PC-9 (cell line): ENCODE measurements at regions not wholly inside any gene's neighbourhood (a gene's known extent, or its start where the extent isn't known, plus 50 kb on each side); places are given as distances from the start of the nearest gene placed in this dataset.

Source experiments
- BruUV-seq: library from RNA; stranded (reverse); fragments of 400-500 nt; replicated peaks from 2 replicates; lab custom pipeline; 2021; lab: Mats Ljungman, UMichigan
- CTCF ChIA-PET: fragments of 300-600 bp; sonication (Branson Sonifier 250); formaldehyde crosslinking; loops from one replicate; lab custom pipeline; 2022; ENCODE audit warnings: antibody characterized with exemption; lab: Charles Lee
- POLR2A ChIA-PET: fragments of 300-600 bp; sonication (Branson Sonifier 250); formaldehyde crosslinking; loops from one replicate; lab custom pipeline; 2022; ENCODE audit warnings: antibody characterized with exemption; ENCODE audit not compliant: unreplicated experiment; lab: Charles Lee
- DNase-seq, 2 experiments: peaks; one replicate each; pipeline versions ENCODE4 v3.0.0 to v3.0.0-alpha.2; 2015 to 2022; ENCODE audit warnings: mixed read lengths in 1 of 2
- H2AFZ ChIP-seq: fragments of 200-600 bp; sonication (generic); 2 replicates; pipeline ENCODE4 v1.8.1; 2017; ENCODE audit warnings: antibody characterized with exemption
- H3F3A ChIP-seq: fragments of 200-600 bp; sonication (generic); 2 replicates; pipeline ENCODE4 v1.8.1; 2017; ENCODE audit warnings: antibody characterized with exemption, mild to moderate bottlenecking, low read depth; ENCODE audit not compliant: insufficient read depth
- H3K27ac ChIP-seq: fragments of 200-600 bp; sonication (generic); 2 replicates; pipeline ENCODE4 v1.6.1; 2016; ENCODE audit warnings: mixed run types
- H3K27me3 ChIP-seq: fragments of 200-600 bp; sonication (generic); 2 replicates; pipeline ENCODE4 v1.6.1; 2016; ENCODE audit warnings: low read depth, mixed run types; ENCODE audit not compliant: insufficient read depth
- H3K36me3 ChIP-seq: fragments of 200-600 bp; sonication (generic); 2 replicates; pipeline ENCODE4 v1.6.1; 2016; ENCODE audit warnings: low read depth, mixed run types
- H3K4me1 ChIP-seq: fragments of 200-600 bp; sonication (generic); replicated peaks from 2 replicates; pipeline ENCODE4 v1.6.1; 2016; ENCODE audit warnings: mixed run types; ENCODE audit not compliant: insufficient read depth
- H3K4me2 ChIP-seq: fragments of 200-600 bp; sonication (generic); 2 replicates; pipeline ENCODE4 v1.6.1; 2017; ENCODE audit warnings: mixed run types
- H3K4me3 ChIP-seq: fragments of 200-600 bp; sonication (generic); 2 replicates; pipeline ENCODE4 v1.6.1; 2016; ENCODE audit warnings: mixed run types
- H3K79me2 ChIP-seq: fragments of 200-600 bp; sonication (generic); 2 replicates; pipeline ENCODE4 v1.6.1; 2017; ENCODE audit warnings: low read depth, mixed run types
- H3K9me2 ChIP-seq: fragments of 200-600 bp; sonication (generic); 2 replicates; pipeline ENCODE4 v1.8.1; 2017; ENCODE audit warnings: mild to moderate bottlenecking; ENCODE audit not compliant: insufficient read depth
- H3K9me3 ChIP-seq: fragments of 200-600 bp; sonication (generic); 2 replicates; pipeline ENCODE4 v1.8.1; 2016; ENCODE audit warnings: low read depth; ENCODE audit not compliant: insufficient read depth
- H4K20me1 ChIP-seq: fragments of 200-600 bp; sonication (generic); 2 replicates; pipeline ENCODE4 v1.8.1; 2017; ENCODE audit not compliant: insufficient read depth
- CTCF ChIP-seq: fragments of 200-600 bp; sonication (generic); conservative IDR thresholded peaks from 2 replicates; pipeline ENCODE4 v1.6.1; 2017; ENCODE audit warnings: mixed run types, antibody characterized with exemption, mild to moderate bottlenecking, moderate library complexity
- EZH2 ChIP-seq: fragments of 200-600 bp; sonication (generic); IDR thresholded peaks from 2 replicates; pipeline ENCODE4 v1.8.0; 2017; ENCODE audit warnings: antibody characterized with exemption, low read depth
- intact Hi-C: fragments of 100-400 bp; cut with micrococcal nuclease; formaldehyde crosslinking; loops from one replicate; pipeline ENCODE4 v1.10.0; 2022; ENCODE audit not compliant: unreplicated experiment

- ChIA-PET CTCF (no interaction called here), POLR2A (interaction anchor here (0.6 kb wide), 1 partner anchor 255 kb away, joined by 3 read pairs; no protein-coding TSS in a partner anchor)
- TF ChIP-seq EZH2 (no peak), CTCF (no peak)
- no peaks in the 10 kb centered on the region for H3K9me2 ChIP-seq
- H2AFZ ChIP-seq: no peak overlapping the region
- intact Hi-C loops: no loop called here
- H3K27ac ChIP-seq: no peak overlapping the region
- H3K79me2 ChIP-seq: no peaks in the 10 kb centered on the region
- no peak overlapping the region for H3K4me2 ChIP-seq
- no TSS peak for BruUV-seq
- no peaks in the 10 kb centered on the region for H4K20me1 ChIP-seq
- H3K4me3 ChIP-seq: no peak overlapping the region
- no peaks in the 10 kb centered on the region for H3K27me3 ChIP-seq
- no peaks in the 10 kb centered on the region for H3K9me3 ChIP-seq
- no peaks in the 10 kb centered on the region for H3K36me3 ChIP-seq
- no peak for DNase-seq
- H3K4me1 ChIP-seq: peaks cover 5% of the 10 kb centered on the region; the same call in 1 of the 2 replicates
- no peaks in the 10 kb centered on the region for H3F3A ChIP-seq
Measured at GRCh38 chr6:137953761-137954160, 86.7 kb downstream of the TNFAIP3 start.

GRCh38 chr6:137954253-137954652, 87.2 kb downstream of the TNFAIP3 start:
- no peaks in the 10 kb centered on the region for H3K9me2 ChIP-seq
- H3F3A ChIP-seq: no peaks in the 10 kb centered on the region
- no peaks in the 10 kb centered on the region for H3K79me2 ChIP-seq
- H2AFZ ChIP-seq: no peak overlapping the region
- H3K4me2 ChIP-seq: no peak overlapping the region
- CTCF ChIA-PET: interaction anchor here (0.6 kb wide), 1 partner anchor 15 kb away, joined by 4 read pairs; no protein-coding TSS in a partner anchor
- POLR2A ChIA-PET: no interaction called here
- no peaks in the 10 kb centered on the region for H3K27me3 ChIP-seq
- H3K36me3 ChIP-seq: no peaks in the 10 kb centered on the region
- intact Hi-C loops: no loop called here
- no peak for TF ChIP-seq EZH2
- no peak for TF ChIP-seq CTCF
- H3K4me1 ChIP-seq: peaks cover 5% of the 10 kb centered on the region; the same call in 1 of the 2 replicates
- no TSS peak for BruUV-seq
- no peaks in the 10 kb centered on the region for H3K9me3 ChIP-seq
- DNase-seq: no peak
- H3K4me3 ChIP-seq: no peak overlapping the region
- H3K27ac ChIP-seq: no peak overlapping the region
- H4K20me1 ChIP-seq: no peaks in the 10 kb centered on the region

- Histone ChIP-seq H3K27me3 (no peaks in the 10 kb centered on the region), H3K79me2 (no peaks in the 10 kb centered on the region), H3K4me1 (no peaks in the 10 kb centered on the region), H3K4me2 (no peak overlapping the region), H3F3A (no peaks in the 10 kb centered on the region), H3K9me2 (no peaks in the 10 kb centered on the region), H4K20me1 (no peaks in the 10 kb centered on the region), H3K36me3 (no peaks in the 10 kb centered on the region), H3K27ac (no peak overlapping the region), H3K4me3 (no peak overlapping the region), H2AFZ (no peak overlapping the region), H3K9me3 (peaks cover 9% of the 10 kb centered on the region; the same call in 1 of the 2 replicates)
- no peak for TF ChIP-seq CTCF
- TF ChIP-seq EZH2: no peak
- DNase-seq: no peak
- BruUV-seq: no TSS peak
- ChIA-PET POLR2A (no interaction called here), CTCF (no interaction called here)
- intact Hi-C loops: no loop called here
Measured at GRCh38 chr6:137956098-137956488, 89.0 kb downstream of the TNFAIP3 start.
